ENCODE measurements at regions not wholly inside any gene's neighbourhood (a gene's known extent, or its start where the extent isn't known, plus 50 kb on each side); places are given as distances from the start of the nearest gene placed in this dataset.
"Not testable (repeated sequence)": the region's sequence is repeated elsewhere in the genome, so short reads cannot be mapped to it uniquely, and the experiment has no call there.

- Histone ChIP-seq H3K9me3 (ENCODE audit: control insufficient read depth in 2 of 2, insufficient read depth in 1 of 2, low read length in 1 of 2) (no peaks in the 10 kb centered on the region), H3K27ac (ENCODE audit: low read depth in 1 of 2, low read length in 1 of 2) (no peak overlapping the region), H3K27me3 (ENCODE audit: control insufficient read depth in 2 of 2, insufficient read depth in 1 of 2, low read length in 1 of 2) (no peaks in the 10 kb centered on the region), H3K4me3 (ENCODE audit: low read length in 2 of 2) (no peak overlapping the region), H3K36me3 (ENCODE audit: control insufficient read depth in 2 of 2, insufficient read depth in 2 of 2, low read length in 1 of 2) (no peaks in the 10 kb centered on the region), H3K4me1 (ENCODE audit: control insufficient read depth in 2 of 2, insufficient read depth in 2 of 2, low read length in 2 of 2) (no peaks in the 10 kb centered on the region)
- no peak for DNase-seq (ENCODE audit: low read depth in 6 of 9, low spot score in 9 of 9)
- 98% methylated on average over 2 of the region's 2 CpGs for WGBS
Observed at GRCh38 chrX:74195120-74195519, 108.9 kb upstream of the ZCCHC13 start.

- no peaks in the 10 kb centered on the region for H3K27me3 ChIP-seq (ENCODE audit: control insufficient read depth in 2 of 2, insufficient read depth in 1 of 2, low read length in 1 of 2)
- DNase-seq (ENCODE audit: low read depth in 6 of 9, low spot score in 9 of 9) = no peak
- WGBS = 97% methylated on average over 3 of the region's 3 CpGs
Observed at GRCh38 chrX:74187211-74187610, 116.8 kb upstream of the ZCCHC13 start.

GRCh38 chrX:74183047-74183446 is 120.9 kb upstream of the ZCCHC13 start:
- not testable (repeated sequence) for H3K9me3 ChIP-seq (ENCODE audit: control insufficient read depth in 2 of 2, insufficient read depth in 1 of 2, low read length in 1 of 2); H3K27ac ChIP-seq (ENCODE audit: low read depth in 1 of 2, low read length in 1 of 2); H3K27me3 ChIP-seq (ENCODE audit: control insufficient read depth in 2 of 2, insufficient read depth in 1 of 2, low read length in 1 of 2); DNase-seq (ENCODE audit: low read depth in 6 of 9, low spot score in 9 of 9); H3K4me3 ChIP-seq (ENCODE audit: low read length in 2 of 2); H3K4me1 ChIP-seq (ENCODE audit: control insufficient read depth in 2 of 2, insufficient read depth in 2 of 2, low read length in 2 of 2); H3K36me3 ChIP-seq (ENCODE audit: control insufficient read depth in 2 of 2, insufficient read depth in 2 of 2, low read length in 1 of 2)
- WGBS = 98% methylated on average over 4 of the region's 4 CpGs

More at GRCh38 chrX:74187211-74187610, 116.8 kb upstream of the ZCCHC13 start:
- Histone ChIP-seq H3K36me3 (ENCODE audit: control insufficient read depth in 2 of 2, insufficient read depth in 2 of 2, low read length in 1 of 2) (no peaks in the 10 kb centered on the region), H3K27ac (ENCODE audit: low read depth in 1 of 2, low read length in 1 of 2) (no peak overlapping the region), H3K9me3 (ENCODE audit: control insufficient read depth in 2 of 2, insufficient read depth in 1 of 2, low read length in 1 of 2) (no peaks in the 10 kb centered on the region), H3K4me1 (ENCODE audit: control insufficient read depth in 2 of 2, insufficient read depth in 2 of 2, low read length in 2 of 2) (no peaks in the 10 kb centered on the region), H3K4me3 (ENCODE audit: low read length in 2 of 2) (no peak overlapping the region)

GRCh38 chrX:74181976-74182375 is 122.0 kb upstream of the ZCCHC13 start:
- not testable (repeated sequence) for H3K4me1 ChIP-seq (ENCODE audit: control insufficient read depth in 2 of 2, insufficient read depth in 2 of 2, low read length in 2 of 2); H3K36me3 ChIP-seq (ENCODE audit: control insufficient read depth in 2 of 2, insufficient read depth in 2 of 2, low read length in 1 of 2); H3K4me3 ChIP-seq (ENCODE audit: low read length in 2 of 2); H3K27ac ChIP-seq (ENCODE audit: low read depth in 1 of 2, low read length in 1 of 2); DNase-seq (ENCODE audit: low read depth in 6 of 9, low spot score in 9 of 9); H3K27me3 ChIP-seq (ENCODE audit: control insufficient read depth in 2 of 2, insufficient read depth in 1 of 2, low read length in 1 of 2); H3K9me3 ChIP-seq (ENCODE audit: control insufficient read depth in 2 of 2, insufficient read depth in 1 of 2, low read length in 1 of 2)
- 92% methylated on average over 6 of the region's 6 CpGs for WGBS

- 98% methylated on average over 8 of the region's 8 CpGs for WGBS
- no peak for DNase-seq (ENCODE audit: low read depth in 6 of 9, low spot score in 9 of 9)
- Histone ChIP-seq H3K4me3 (ENCODE audit: low read length in 2 of 2) (no peak overlapping the region), H3K9me3 (ENCODE audit: control insufficient read depth in 2 of 2, insufficient read depth in 1 of 2, low read length in 1 of 2) (no peaks in the 10 kb centered on the region), H3K27me3 (ENCODE audit: control insufficient read depth in 2 of 2, insufficient read depth in 1 of 2, low read length in 1 of 2) (no peaks in the 10 kb centered on the region), H3K4me1 (ENCODE audit: control insufficient read depth in 2 of 2, insufficient read depth in 2 of 2, low read length in 2 of 2) (no peaks in the 10 kb centered on the region), H3K36me3 (ENCODE audit: control insufficient read depth in 2 of 2, insufficient read depth in 2 of 2, low read length in 1 of 2) (no peaks in the 10 kb centered on the region), H3K27ac (ENCODE audit: low read depth in 1 of 2, low read length in 1 of 2) (no peak overlapping the region)
Observed at GRCh38 chrX:74180716-74181115, 123.3 kb upstream of the ZCCHC13 start.

GRCh38 chrX:74179990-74180389 is 124.0 kb upstream of the ZCCHC13 start:
- Histone ChIP-seq H3K9me3 (ENCODE audit: control insufficient read depth in 2 of 2, insufficient read depth in 1 of 2, low read length in 1 of 2) (no peaks in the 10 kb centered on the region), H3K27ac (ENCODE audit: low read depth in 1 of 2, low read length in 1 of 2) (no peak overlapping the region), H3K4me3 (ENCODE audit: low read length in 2 of 2) (no peak overlapping the region), H3K4me1 (ENCODE audit: control insufficient read depth in 2 of 2, insufficient read depth in 2 of 2, low read length in 2 of 2) (no peaks in the 10 kb centered on the region), H3K36me3 (ENCODE audit: control insufficient read depth in 2 of 2, insufficient read depth in 2 of 2, low read length in 1 of 2) (no peaks in the 10 kb centered on the region), H3K27me3 (ENCODE audit: control insufficient read depth in 2 of 2, insufficient read depth in 1 of 2, low read length in 1 of 2) (no peaks in the 10 kb centered on the region)
- no peak for DNase-seq (ENCODE audit: low read depth in 6 of 9, low spot score in 9 of 9)
- 98% methylated on average over 3 of the region's 3 CpGs for WGBS

- H3K27me3 ChIP-seq (ENCODE audit: control insufficient read depth in 2 of 2, insufficient read depth in 1 of 2, low read length in 1 of 2) = no peaks in the 10 kb centered on the region
- 94% methylated on average over 4 of the region's 4 CpGs for WGBS
- H3K4me1 ChIP-seq (ENCODE audit: control insufficient read depth in 2 of 2, insufficient read depth in 2 of 2, low read length in 2 of 2) = no peaks in the 10 kb centered on the region
- no peaks in the 10 kb centered on the region for H3K36me3 ChIP-seq (ENCODE audit: control insufficient read depth in 2 of 2, insufficient read depth in 2 of 2, low read length in 1 of 2)
- no peaks in the 10 kb centered on the region for H3K9me3 ChIP-seq (ENCODE audit: control insufficient read depth in 2 of 2, insufficient read depth in 1 of 2, low read length in 1 of 2)
- no peak overlapping the region for H3K27ac ChIP-seq (ENCODE audit: low read depth in 1 of 2, low read length in 1 of 2)
- H3K4me3 ChIP-seq (ENCODE audit: low read length in 2 of 2) = no peak overlapping the region
- no peak for DNase-seq (ENCODE audit: low read depth in 6 of 9, low spot score in 9 of 9)
Observed at GRCh38 chrX:74179499-74179898, 124.5 kb upstream of the ZCCHC13 start.

- H3K27ac ChIP-seq (ENCODE audit: low read depth in 1 of 2, low read length in 1 of 2) = no peak overlapping the region
- no peak for DNase-seq (ENCODE audit: low read depth in 6 of 9, low spot score in 9 of 9)
Observed at GRCh38 chrX:74179071-74179470, 124.9 kb upstream of the ZCCHC13 start.

GRCh38 chrX:74178536-74178935 is 125.4 kb upstream of the ZCCHC13 start:
- no peak overlapping the region for H3K27ac ChIP-seq (ENCODE audit: low read depth in 1 of 2, low read length in 1 of 2)
- no peaks in the 10 kb centered on the region for H3K27me3 ChIP-seq (ENCODE audit: control insufficient read depth in 2 of 2, insufficient read depth in 1 of 2, low read length in 1 of 2)
- H3K4me1 ChIP-seq (ENCODE audit: control insufficient read depth in 2 of 2, insufficient read depth in 2 of 2, low read length in 2 of 2) = no peaks in the 10 kb centered on the region
- no peak for DNase-seq (ENCODE audit: low read depth in 6 of 9, low spot score in 9 of 9)
- WGBS = 81% methylated on average over 12 of the region's 12 CpGs
- H3K9me3 ChIP-seq (ENCODE audit: control insufficient read depth in 2 of 2, insufficient read depth in 1 of 2, low read length in 1 of 2) = no peaks in the 10 kb centered on the region
- no peaks in the 10 kb centered on the region for H3K36me3 ChIP-seq (ENCODE audit: control insufficient read depth in 2 of 2, insufficient read depth in 2 of 2, low read length in 1 of 2)
- no peak overlapping the region for H3K4me3 ChIP-seq (ENCODE audit: low read length in 2 of 2)

More at GRCh38 chrX:74179071-74179470, 124.9 kb upstream of the ZCCHC13 start:
- Histone ChIP-seq H3K9me3 (ENCODE audit: control insufficient read depth in 2 of 2, insufficient read depth in 1 of 2, low read length in 1 of 2) (no peaks in the 10 kb centered on the region), H3K4me3 (ENCODE audit: low read length in 2 of 2) (no peak overlapping the region), H3K27me3 (ENCODE audit: control insufficient read depth in 2 of 2, insufficient read depth in 1 of 2, low read length in 1 of 2) (no peaks in the 10 kb centered on the region), H3K4me1 (ENCODE audit: control insufficient read depth in 2 of 2, insufficient read depth in 2 of 2, low read length in 2 of 2) (no peaks in the 10 kb centered on the region), H3K36me3 (ENCODE audit: control insufficient read depth in 2 of 2, insufficient read depth in 2 of 2, low read length in 1 of 2) (no peaks in the 10 kb centered on the region)
- 95% methylated on average over 1 of the region's 1 CpG for WGBS

GRCh38 chrX:74171465-74171864 is 132.5 kb upstream of the ZCCHC13 start:
- no peaks in the 10 kb centered on the region for H3K36me3 ChIP-seq (ENCODE audit: control insufficient read depth in 2 of 2, insufficient read depth in 2 of 2, low read length in 1 of 2)
- WGBS = 100% methylated on average over 1 of the region's 1 CpG

More at GRCh38 chrX:74171465-74171864, 132.5 kb upstream of the ZCCHC13 start:
- DNase-seq (ENCODE audit: low read depth in 6 of 9, low spot score in 9 of 9) = no peak
- Histone ChIP-seq H3K4me3 (ENCODE audit: low read length in 2 of 2) (no peak overlapping the region), H3K27ac (ENCODE audit: low read depth in 1 of 2, low read length in 1 of 2) (no peak overlapping the region), H3K27me3 (ENCODE audit: control insufficient read depth in 2 of 2, insufficient read depth in 1 of 2, low read length in 1 of 2) (no peaks in the 10 kb centered on the region), H3K9me3 (ENCODE audit: control insufficient read depth in 2 of 2, insufficient read depth in 1 of 2, low read length in 1 of 2) (no peaks in the 10 kb centered on the region), H3K4me1 (ENCODE audit: control insufficient read depth in 2 of 2, insufficient read depth in 2 of 2, low read length in 2 of 2) (no peaks in the 10 kb centered on the region)
